ENCODE measurements at regions not wholly inside any gene's neighbourhood (a gene's known extent, or its start where the extent isn't known, plus 50 kb on each side); places are given as distances from the start of the nearest gene placed in this dataset.

- H3K79me2 ChIP-seq (ENCODE audit: insufficient read depth, low read length): no peaks in the 10 kb centered on the region
- peak overlapping the region; percentile 84 for H3K4me2 ChIP-seq (ENCODE audit: low read length)
- DNase-seq (ENCODE audit: low read depth) (no peak), FAIRE-seq (no peak)
- peaks cover 26% of the 10 kb centered on the region for H3K4me1 ChIP-seq (ENCODE audit: insufficient read depth, low read length)
- H4K20me1 ChIP-seq (ENCODE audit: insufficient read depth, low read length): no peaks in the 10 kb centered on the region
- H3K4me1 Mint-ChIP-seq (ENCODE audit: low read depth, unreplicated experiment): no peaks in the 10 kb centered on the region
- H3K9ac ChIP-seq (ENCODE audit: low read length): peak overlapping the region; percentile 61
- peaks cover 2% of the 10 kb centered on the region for H3K27me3 Mint-ChIP-seq (ENCODE audit: low read depth, unreplicated experiment)
- H3K9me3 ChIP-seq (ENCODE audit: insufficient read depth, low read depth, low read length): no peaks in the 10 kb centered on the region
- H3K36me3 Mint-ChIP-seq (ENCODE audit: low read depth, unreplicated experiment): no peaks in the 10 kb centered on the region
- no peaks in the 10 kb centered on the region for H3K36me3 ChIP-seq (ENCODE audit: insufficient read depth, low read length)
- no peaks in the 10 kb centered on the region for H3K9me3 Mint-ChIP-seq (ENCODE audit: unreplicated experiment)
- H3K27ac ChIP-seq (ENCODE audit: low read depth, low read length): peak overlapping the region; percentile 78
- no peak overlapping the region for H3K4me3 ChIP-seq (ENCODE audit: insufficient read depth, low read depth, low read length)
- H3K27ac Mint-ChIP-seq (ENCODE audit: unreplicated experiment): no peak overlapping the region
- H3K4me3 Mint-ChIP-seq (ENCODE audit: unreplicated experiment): no peak overlapping the region
- H3K27me3 ChIP-seq (ENCODE audit: insufficient read depth, low read length): no peaks in the 10 kb centered on the region
- no peak overlapping the region for H2AFZ ChIP-seq (ENCODE audit: low read depth, low read length)
- no peak for TF ChIP-seq CTCF (IDR thresholded peaks at IDR 0.05; ENCODE audit: insufficient read depth, low read depth, low read length)
- no peak for TF ChIP-seq EZH2 (IDR thresholded peaks at IDR 0.05; ENCODE audit: insufficient read depth, low read length)
These were observed 71.1 kb upstream of the CD180 start for GRCh38 chr5:67267512-67268216.

GRCh38 chr5:67266654-67267350 is 70.2 kb upstream of the CD180 start:
- FAIRE-seq: no peak
- Mint-ChIP-seq H3K36me3 (ENCODE audit: low read depth, unreplicated experiment) (no peaks in the 10 kb centered on the region), H3K9me3 (ENCODE audit: unreplicated experiment) (no peaks in the 10 kb centered on the region), H3K4me1 (ENCODE audit: low read depth, unreplicated experiment) (no peaks in the 10 kb centered on the region), H3K4me3 (ENCODE audit: unreplicated experiment) (no peak overlapping the region), H3K27me3 (ENCODE audit: low read depth, unreplicated experiment) (peaks cover 2% of the 10 kb centered on the region), H3K27ac (ENCODE audit: unreplicated experiment) (no peak overlapping the region)
- H2AFZ ChIP-seq (ENCODE audit: low read depth, low read length): no peak overlapping the region
- H4K20me1 ChIP-seq (ENCODE audit: insufficient read depth, low read length): no peaks in the 10 kb centered on the region
- H3K9ac ChIP-seq (ENCODE audit: low read length): no peak overlapping the region
- H3K27ac ChIP-seq (ENCODE audit: low read depth, low read length): no peak overlapping the region
- no peaks in the 10 kb centered on the region for H3K27me3 ChIP-seq (ENCODE audit: insufficient read depth, low read length)
- TF ChIP-seq EZH2 (IDR thresholded peaks at IDR 0.05; ENCODE audit: insufficient read depth, low read length): no peak
- TF ChIP-seq CTCF (IDR thresholded peaks at IDR 0.05; ENCODE audit: insufficient read depth, low read depth, low read length): no peak
- no peak for DNase-seq (ENCODE audit: low read depth)
- H3K9me3 ChIP-seq (ENCODE audit: insufficient read depth, low read depth, low read length): no peaks in the 10 kb centered on the region
- H3K36me3 ChIP-seq (ENCODE audit: insufficient read depth, low read length): no peaks in the 10 kb centered on the region
- H3K4me2 ChIP-seq (ENCODE audit: low read length): no peak overlapping the region
- no peak overlapping the region for H3K4me3 ChIP-seq (ENCODE audit: insufficient read depth, low read depth, low read length)
- peaks cover 26% of the 10 kb centered on the region for H3K4me1 ChIP-seq (ENCODE audit: insufficient read depth, low read length)
- H3K79me2 ChIP-seq (ENCODE audit: insufficient read depth, low read length): no peaks in the 10 kb centered on the region

- Mint-ChIP-seq H3K27ac (ENCODE audit: unreplicated experiment) (no peak overlapping the region), H3K4me1 (ENCODE audit: low read depth, unreplicated experiment) (no peaks in the 10 kb centered on the region), H3K9me3 (ENCODE audit: unreplicated experiment) (no peaks in the 10 kb centered on the region), H3K4me3 (ENCODE audit: unreplicated experiment) (no peak overlapping the region), H3K27me3 (ENCODE audit: low read depth, unreplicated experiment) (peaks cover 2% of the 10 kb centered on the region), H3K36me3 (ENCODE audit: low read depth, unreplicated experiment) (no peaks in the 10 kb centered on the region)
- Histone ChIP-seq H3K4me1 (ENCODE audit: insufficient read depth, low read length) (peaks cover 26% of the 10 kb centered on the region), H3K9ac (ENCODE audit: low read length) (no peak overlapping the region), H4K20me1 (ENCODE audit: insufficient read depth, low read length) (no peaks in the 10 kb centered on the region), H3K27ac (ENCODE audit: low read depth, low read length) (no peak overlapping the region), H3K79me2 (ENCODE audit: insufficient read depth, low read length) (no peaks in the 10 kb centered on the region), H3K27me3 (ENCODE audit: insufficient read depth, low read length) (no peaks in the 10 kb centered on the region), H3K4me2 (ENCODE audit: low read length) (no peak overlapping the region), H3K9me3 (ENCODE audit: insufficient read depth, low read depth, low read length) (no peaks in the 10 kb centered on the region), H2AFZ (ENCODE audit: low read depth, low read length) (no peak overlapping the region), H3K36me3 (ENCODE audit: insufficient read depth, low read length) (no peaks in the 10 kb centered on the region), H3K4me3 (ENCODE audit: insufficient read depth, low read depth, low read length) (no peak overlapping the region)
- TF ChIP-seq CTCF (IDR thresholded peaks at IDR 0.05; ENCODE audit: insufficient read depth, low read depth, low read length) (no peak), EZH2 (IDR thresholded peaks at IDR 0.05; ENCODE audit: insufficient read depth, low read length) (no peak)
- FAIRE-seq (no peak), DNase-seq (ENCODE audit: low read depth) (no peak)
These were observed 69.4 kb upstream of the CD180 start for GRCh38 chr5:67265951-67266350.

Measured in astrocyte (in vitro differentiated cells and primary cell).